Stimulated activated CD8-positive, alpha-beta memory T cell treated with anti-CD3 and anti-CD28 coated beads, Interleukin-12 subunit alpha, Interleukin-12 subunit beta, amount 100 ng/mL, for 24 hours (primary cell): ENCODE measurements at regions not wholly inside any gene's neighbourhood (a gene's known extent, or its start where the extent isn't known, plus 50 kb on each side); places are given as distances from the start of the nearest gene placed in this dataset.

Source experiments
- DNase-seq: peaks from one replicate; pipeline ENCODE4 v3.0.0-alpha.2; 2020; ENCODE audit errors: extremely low read depth

DNA sequence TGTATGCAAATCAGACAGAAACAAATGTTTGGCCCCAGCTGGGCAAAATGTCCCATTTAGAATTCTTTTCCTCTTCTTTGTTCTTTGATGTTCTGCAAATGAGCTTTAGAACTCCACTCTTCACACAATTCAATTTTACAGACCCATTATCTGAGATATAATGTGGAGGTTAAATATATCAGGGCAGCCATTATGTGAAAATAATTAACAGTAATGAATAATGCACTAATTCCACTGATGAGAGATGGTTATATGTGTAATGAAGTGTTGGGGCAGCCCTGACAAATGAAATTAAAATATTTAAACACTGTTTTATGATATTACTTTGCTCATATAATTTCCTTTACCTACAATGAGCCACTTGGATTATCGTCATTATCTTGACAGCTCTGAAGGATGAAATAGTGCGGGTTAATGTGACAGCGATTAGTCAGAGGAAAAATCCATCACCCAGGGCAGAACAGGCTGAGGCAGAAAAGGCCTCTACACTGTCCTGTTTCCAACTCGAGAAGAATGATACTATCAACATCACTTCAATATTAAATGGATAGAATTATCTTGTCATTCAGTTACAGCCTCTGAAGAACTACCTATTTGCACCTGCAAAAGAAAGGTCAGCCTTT, 321.1 kb downstream of the RBM26 start:
- no peak for DNase-seq

DNA sequence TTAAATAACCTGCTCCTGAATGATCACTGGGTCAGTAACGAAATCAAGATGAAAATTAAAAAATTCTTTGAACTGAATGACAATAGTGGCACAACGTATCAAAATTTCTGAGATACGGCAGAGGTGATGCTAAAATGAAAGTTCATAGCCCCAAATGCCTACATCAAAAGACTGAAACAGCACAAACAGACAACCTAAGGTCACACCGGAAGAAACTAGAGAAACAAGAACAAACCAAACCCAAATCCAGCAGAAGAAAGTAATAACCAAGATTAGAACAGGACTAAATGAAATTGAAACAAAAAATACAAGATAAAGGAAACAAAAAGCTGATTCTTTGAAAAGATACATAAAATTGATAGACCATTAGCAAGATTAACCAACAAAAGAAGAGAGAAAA, 324.1 kb downstream of the RBM26 start:
- DNase-seq, result no peak

DNA sequence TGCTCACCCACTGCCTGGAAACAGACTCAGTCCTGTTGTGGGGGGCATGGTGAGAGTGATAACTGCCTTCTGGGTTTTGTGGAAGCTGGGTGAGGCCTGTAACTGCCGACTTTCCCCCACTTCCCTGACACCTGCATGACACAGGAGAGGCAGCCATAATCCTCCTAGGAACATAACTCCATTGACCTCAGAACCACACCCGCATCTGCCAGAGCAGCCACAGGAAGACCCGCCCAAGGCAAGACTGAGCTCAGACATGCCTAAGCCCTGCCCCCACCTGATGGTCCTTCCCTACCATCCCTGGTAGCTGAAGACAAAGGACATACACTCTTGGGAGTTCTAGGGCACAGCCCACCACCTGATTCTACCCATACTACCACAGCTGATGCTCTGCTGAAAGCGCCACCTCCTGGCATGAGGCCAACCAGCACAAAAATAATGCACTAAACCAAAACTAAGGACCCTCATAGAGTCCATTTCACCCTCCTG, 326.7 kb downstream of the RBM26 start:
- DNase-seq, result no peak

DNA sequence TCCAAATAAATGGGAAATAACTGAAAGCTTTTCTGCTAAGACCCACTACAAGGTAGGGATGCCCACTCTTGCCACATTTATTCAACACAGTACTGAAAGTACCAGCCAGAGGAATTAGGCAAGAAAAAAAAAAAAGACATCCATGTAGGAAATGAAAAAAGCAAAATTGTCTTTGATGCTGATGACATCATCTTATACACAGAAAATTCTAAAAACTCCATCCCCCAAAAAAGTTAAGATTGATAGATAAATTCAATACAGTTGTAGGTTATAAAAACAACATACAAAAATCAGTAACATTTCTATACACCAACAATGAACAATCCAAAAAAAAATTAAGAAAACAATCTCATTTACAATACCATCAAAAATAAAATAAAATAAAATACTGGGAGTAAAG, 330.4 kb downstream of the RBM26 start:
- no peak for DNase-seq

DNA sequence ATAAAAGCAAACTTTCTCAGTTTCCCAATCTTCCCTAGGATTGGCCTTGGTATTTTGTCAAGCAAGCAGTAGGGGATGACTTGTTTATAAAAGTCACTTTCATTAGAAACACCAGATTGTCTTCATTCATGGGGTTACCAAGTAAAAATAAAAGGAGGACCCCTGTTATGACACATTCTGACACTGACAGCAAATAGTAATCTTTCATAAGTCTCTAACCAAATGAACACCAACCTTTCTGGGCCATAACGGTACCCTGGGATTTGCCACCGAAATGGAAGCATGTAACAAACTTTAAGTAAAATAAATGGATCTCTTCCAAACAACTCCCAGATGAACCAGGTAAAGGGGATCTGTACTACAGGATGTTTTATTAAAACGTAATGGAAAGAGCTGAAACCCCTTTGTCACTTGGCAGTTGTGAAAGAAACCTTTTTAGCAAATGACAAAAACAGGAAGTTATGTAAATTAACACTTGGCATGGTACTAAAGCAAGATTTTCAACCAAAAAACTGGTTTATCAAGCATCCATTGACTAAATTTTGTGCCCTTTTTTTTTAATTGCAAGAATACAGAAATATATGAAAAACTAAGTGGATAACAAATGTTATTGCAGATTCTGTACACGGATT, 335.6 kb downstream of the RBM26 start:
- no peak for DNase-seq

DNA sequence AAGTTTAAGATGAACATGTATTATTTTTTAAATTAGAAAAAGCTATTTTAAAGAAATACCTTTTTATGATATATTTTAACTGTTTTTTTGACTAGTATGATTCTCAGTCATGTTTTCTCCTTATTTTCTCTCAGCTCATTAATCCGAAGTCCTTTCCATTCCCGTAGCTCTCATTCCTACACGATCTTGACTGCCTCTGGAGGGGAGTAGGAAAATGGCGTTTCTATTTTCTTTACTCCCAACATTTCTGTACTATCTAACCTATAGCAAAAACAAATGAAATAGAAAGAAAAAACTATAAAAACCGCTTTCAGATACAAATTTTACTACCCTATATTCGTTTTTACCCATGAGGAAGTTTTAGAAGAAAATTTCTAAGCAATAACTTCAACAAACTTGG, 343.8 kb downstream of the RBM26 start:
- no peak for DNase-seq

DNA sequence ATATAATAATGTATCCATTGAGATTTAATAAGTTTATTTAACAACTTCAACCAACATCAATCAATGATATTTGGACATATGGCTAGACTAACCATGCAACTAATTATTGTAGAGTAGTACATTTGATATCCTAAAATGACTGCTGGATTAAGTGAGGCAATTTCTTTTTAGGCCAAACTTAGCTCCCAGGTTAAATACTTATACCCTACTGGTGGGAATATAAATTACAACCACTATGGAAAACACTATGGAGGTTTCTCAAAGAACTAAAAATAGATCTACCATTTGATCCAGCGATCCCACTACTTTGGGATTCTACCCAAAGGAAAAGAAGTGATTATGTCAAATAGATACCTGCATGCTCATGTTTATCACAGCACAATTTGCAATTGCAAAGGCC, 345.8 kb downstream of the RBM26 start:
- DNase-seq, result no peak

DNA sequence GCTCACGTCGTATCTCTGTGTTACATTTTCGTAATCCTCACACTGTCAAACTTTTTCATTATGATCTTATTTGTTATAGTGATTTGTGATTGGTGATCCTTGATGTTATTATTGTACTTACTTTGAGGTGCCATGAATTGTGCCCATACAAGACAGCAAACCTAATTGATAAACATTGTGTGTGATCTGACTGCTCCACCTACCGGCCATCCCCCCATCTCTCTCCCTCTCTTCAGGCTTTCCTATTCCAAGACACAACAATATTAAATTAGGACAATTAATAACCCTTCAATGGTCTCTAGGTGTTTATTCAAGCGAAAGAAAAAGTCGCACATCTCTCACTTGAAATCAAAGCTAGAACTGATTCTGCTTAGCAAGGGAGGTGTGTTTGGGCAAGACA, 349.3 kb downstream of the RBM26 start:
- no peak for DNase-seq

DNA sequence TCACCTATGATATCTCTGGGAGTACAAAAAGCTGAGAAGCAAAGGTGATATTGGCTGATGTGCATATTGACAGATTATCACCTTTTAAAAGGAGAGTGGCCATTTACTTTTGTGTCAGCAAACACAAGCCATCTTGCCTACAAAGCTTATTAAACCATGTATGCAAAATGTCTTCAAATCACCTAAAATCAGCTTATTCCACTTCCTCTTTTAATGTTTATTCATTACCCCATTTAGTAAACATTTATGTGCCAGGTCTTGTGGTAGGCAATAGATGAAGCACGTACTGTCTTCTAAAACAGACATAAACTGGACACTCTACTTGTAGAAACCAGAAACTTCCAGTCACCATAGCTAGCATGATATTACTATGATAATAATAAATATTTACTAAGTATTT, 354.6 kb downstream of the RBM26 start:
- DNase-seq, result no peak

DNA sequence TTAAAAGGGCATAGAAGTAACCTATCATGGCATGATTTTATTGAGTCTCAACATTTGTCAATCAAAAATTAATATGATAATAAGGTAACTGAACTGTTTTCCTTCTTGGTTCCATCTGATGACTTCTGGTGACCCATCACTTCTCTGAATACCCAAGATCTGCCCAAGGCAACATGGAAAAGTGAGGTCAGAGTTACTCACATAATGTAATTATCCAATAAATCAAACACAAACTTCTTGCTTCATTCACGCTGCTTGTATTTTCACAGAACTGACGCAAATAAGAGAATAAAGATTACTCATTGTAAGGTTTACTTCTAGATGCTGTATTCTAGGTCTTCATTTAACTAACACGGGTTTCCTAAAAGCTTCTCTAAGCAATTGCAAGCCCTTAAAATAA, 361.6 kb downstream of the RBM26 start:
- no peak for DNase-seq

DNA sequence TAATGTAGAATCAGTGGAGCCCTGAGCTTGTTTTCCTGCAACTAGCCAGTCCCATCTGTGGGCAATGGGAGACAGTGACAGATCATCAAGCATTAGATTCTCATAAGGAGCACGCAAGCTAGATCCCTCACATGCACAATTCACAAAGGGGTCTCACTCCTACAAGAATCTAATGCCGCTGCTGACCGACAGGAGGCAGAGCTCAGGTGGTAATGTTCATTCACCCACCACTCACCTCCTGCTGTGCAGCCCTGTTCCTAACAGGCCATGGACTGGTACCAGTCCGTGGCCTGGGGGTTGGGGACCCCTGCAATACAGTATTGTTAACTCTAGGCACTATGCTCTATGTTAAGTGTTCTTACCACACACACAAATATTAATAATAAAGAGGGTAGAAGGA, 362.8 kb downstream of the RBM26 start:
- DNase-seq, result no peak

DNA sequence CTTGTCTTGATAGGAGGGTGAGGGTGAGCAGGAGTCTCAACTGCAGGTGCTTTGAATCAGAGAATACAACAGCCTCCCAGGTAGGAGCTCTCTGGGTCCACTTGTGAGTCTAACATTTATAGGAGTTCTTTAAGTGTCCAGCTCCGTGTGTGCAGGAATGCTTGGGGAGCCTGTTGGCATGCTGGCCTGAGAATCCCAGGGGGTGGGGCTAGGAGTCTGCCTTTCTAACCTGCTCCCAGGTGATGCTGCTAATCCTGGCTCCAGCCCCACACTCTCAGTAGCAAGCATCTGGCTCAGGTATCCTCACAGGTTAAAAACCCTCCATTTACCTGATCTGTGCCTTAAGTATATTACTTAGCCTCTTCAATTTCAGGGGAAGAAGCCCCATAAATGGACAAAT, 368.9 kb downstream of the RBM26 start:
- no peak for DNase-seq

DNA sequence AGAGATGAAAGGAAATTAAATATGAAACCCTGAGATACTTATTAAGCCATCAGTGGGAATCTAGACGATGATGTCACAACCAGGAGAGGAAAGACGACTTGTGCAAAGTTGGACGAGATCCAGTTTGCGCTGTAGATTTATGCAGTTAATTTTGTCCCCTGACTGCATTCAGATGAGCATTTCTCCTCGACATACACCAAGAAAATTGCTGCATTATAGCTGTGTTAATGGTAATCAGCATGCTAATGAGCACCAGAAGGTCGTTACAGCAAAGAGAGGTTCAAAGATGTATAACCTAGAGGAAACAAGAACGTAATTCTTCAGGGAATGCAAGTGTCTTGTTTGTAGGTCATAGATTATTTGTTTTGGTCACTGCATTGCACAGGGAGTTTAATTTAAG, 371.7 kb downstream of the RBM26 start:
- DNase-seq, result no peak

DNA sequence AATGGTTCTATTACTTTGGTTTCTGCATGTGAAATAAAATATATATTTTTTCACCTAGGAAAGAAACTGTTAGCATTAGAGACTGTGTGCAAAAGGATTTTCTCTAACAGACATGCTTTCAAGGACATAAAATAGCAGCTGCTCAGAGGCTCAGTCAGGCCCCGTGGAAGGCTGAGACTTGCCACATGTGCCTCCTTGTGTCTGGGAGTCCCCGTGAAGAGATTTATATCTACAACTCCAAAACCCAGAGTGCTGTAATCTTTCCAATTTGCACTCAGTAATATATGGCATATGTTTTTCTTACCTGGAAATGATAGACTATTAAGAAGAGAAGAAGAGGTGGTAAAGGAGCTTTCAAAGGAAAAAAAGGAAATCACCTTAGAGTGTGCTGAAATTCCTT, 371.6 kb upstream of the OBI1 start:
- DNase-seq, result no peak

DNA sequence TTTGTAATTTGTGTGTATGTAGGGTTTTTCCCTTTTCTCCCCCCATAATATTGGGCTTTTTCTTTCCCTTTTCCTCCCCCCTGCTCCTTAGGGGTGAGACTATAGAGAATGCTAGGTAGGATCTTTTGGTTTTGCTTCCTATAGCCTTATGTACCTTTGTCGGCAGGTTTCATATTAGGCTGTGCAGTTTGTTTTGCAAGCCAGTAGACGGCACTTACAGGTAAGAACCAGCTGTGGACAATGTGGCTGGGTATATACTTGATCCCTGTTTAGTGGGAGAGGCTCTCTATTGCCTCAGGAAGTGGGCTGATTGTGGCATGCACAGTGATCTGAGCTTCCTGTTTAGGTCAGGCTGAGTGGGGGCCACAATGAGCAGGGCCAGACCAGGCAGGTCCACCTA, 359.2 kb upstream of the OBI1 start:
- DNase-seq, result no peak

DNA sequence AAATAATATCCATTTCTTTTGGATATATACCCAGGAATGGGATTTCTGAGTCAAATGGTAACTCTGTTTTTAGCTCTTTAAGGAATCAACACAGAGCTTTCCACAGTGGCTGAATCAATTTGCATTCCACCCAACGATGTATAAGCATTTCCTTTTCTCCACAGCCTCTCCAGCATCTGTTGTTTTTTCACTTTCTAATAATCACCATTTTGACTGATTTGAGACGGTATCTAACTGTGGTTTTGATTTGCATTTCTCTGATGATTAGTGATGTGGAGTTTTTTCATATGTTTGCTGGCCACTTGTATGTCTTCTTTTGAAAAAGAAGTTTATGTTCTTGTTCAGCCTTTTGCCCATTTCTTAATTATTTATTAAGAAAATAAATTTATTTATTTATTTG, 352.2 kb upstream of the OBI1 start:
- DNase-seq, result no peak

DNA sequence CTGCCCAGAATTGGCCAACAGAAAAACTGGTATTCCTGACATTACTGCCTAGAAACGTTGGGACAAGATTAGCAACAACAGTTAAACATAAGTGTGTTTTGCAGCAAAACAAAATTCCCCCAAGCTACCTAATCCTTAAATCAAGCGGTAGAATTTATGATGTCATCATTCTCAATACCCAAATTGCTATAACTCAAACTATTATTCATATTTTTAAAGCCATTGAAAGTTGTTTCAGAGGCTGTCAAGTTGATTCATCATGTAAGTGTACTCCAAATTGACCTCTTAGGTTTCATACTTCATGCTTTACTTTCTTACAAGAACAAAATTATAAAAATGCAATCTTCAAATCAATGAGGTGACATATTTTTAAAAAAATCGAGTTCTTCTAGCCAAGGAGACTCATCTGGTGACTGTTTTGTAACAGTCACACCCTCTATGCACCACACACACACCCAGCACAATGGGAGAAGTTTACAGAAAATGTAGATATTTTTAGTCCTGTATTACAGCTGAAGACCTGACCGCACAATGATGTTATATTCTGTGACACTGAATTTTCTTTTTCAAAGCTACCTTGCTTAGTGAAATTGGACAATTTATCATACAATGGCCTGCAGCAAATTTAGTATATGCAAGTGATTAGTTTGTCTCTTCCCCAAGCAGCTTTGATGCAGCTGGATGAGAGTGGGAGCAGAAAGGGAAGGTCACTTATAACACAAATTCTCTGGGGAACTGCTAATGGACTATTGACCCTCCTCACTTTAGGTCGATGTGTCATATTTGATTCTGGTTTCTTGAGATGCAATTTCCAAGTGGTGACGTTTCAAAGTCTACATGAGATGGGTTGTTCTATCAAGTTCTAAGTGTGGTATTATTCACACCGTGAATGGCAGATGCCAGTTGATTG, 345.3 kb upstream of the OBI1 start:
- DNase-seq, result no peak

DNA sequence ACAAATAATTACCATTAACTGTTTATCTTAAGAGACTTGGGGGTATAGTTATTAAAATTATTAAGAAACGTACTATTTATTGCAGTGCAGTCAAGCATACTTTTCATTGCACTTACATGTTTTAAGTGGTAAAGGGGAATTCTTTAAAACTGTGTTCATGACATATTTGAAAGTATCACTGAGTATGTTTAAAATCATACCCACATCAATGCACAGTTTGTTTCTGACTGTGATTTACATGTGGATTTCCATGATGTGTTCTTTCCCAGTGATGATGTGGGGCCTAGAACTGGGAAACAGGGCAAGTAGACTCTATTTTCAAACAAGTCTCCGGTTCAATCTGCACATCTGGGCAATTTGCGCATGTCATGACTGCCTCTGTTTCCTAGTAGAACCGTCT, 340.5 kb upstream of the OBI1 start:
- DNase-seq, result no peak

DNA sequence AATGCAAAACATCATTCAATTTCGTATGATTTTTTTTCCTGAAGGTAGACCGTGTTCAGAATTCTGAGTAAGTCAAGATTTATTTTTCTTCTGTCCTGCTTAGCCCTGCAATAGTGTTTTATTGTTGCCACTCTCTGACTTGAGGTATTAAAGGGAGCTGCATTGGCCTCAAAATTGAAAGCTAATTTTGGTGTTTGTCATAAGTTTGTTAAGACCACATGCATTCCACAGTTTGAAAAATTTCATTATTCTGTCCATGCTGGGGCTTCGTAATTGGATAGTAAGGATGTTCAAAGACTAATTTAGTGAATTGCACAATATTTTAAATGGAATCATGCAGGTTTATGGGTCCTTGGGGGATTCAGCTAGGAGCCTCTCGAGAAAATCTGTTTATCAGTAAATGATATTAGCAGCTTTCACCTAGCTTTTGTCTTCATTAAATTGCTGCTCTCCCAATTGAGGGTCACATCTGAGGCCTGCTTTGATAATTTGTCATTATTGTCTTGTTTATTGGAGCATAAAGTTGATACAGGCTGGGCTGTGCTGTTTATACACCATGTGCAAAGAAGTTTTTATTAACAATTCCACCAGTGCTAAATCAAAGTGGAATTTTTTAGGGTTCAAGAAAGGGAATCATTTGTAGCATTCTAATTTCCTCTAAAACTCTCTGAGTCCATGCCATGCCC, 339.8 kb upstream of the OBI1 start:
- DNase-seq, result no peak

DNA sequence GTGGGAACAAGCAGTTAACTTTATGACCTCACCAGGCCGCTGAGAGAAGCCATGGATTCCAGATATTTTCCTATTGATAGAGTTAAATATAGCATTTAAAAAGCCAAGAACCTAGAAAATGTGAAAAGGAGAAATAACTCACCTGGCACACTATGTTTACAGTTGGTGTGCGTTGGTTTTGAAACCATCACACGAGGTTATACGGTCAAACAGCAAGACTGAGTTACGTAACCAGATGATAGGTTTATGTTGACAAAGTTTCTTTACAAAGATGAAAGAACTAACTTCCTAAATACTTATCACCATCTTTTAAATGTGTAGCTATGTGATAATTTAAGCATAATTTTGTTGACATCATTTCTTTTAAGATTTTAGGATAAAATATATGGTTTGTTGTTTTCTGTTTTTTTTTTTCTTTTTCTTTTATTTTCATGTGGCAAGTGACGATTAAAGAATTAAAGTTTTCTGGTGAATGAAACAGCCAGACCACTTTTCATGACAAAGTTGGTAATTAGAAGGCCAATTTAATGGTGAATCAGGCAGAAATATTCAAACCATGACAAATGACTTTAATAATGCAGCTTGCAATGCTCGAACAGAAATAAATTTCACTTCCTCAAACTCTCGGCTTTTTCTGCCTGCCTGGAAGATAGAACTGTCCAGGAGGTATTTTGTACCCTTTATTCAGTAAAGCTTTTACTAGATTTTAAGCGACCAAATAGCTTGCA, 339.1 kb upstream of the OBI1 start:
- DNase-seq, result no peak

DNA sequence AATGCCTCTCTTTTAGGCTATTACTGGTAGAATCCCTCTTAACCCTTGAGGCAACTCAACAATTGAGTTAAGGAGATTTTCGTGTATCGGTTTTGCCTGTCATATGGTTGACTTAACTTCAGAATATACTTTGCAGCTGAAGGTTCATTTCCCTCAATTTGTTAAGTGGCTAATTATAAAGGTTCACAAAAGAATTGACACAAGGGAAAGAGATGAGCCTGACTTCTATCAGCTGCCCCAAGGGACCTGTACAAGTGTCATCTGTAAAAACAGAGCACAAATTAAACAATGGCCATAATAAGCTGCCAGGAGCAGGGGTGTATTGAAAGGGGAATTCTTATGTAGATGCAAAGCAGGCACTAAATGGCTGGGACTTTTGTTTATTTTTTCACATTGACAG, 334.8 kb upstream of the OBI1 start:
- DNase-seq, result no peak

DNA sequence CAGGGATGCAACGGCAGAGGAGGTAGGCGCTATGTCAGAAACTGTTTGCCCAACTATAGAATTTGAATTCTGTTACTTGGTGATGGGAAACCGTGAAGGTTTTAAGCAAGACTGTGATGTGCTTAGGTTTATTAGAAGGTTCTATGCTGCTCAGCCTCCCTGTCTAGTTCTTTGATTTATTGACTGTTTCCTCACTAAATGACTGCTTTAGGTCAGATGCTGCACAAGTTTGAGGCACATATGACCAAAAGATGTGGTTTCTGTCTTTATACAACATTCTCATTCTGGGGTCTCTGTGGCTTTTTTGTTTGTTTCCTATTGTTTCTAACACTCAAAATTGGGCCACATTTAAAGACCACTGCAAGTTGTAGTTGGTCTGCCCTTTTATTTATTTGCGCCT, 323.0 kb upstream of the OBI1 start:
- DNase-seq, result no peak
